ENCODE measurements at regions not wholly inside any gene's neighbourhood (a gene's known extent, or its start where the extent isn't known, plus 50 kb on each side); places are given as distances from the start of the nearest gene placed in this dataset.

DNA sequence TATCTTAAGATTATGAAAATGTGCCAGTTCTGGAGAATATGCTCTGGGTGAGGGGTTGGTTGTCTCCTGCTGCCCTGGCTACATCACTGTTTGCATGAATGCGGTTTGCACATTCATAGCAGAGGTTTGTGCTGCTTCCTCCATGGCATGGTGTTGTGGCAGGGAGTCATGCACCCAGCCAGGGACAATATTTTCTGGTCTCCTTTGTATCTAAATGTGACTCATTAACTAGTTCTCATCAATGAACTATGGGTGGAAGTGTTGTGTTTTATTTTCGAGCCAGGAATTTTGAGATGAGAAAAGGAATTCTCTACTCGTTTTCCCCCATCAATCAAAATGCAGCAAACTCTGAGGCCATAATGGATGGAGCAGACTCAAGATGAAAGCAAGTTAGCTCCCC lies 527.3 kb downstream of the SNAPC1 start:
- TF ChIP-seq, protein P1, sequence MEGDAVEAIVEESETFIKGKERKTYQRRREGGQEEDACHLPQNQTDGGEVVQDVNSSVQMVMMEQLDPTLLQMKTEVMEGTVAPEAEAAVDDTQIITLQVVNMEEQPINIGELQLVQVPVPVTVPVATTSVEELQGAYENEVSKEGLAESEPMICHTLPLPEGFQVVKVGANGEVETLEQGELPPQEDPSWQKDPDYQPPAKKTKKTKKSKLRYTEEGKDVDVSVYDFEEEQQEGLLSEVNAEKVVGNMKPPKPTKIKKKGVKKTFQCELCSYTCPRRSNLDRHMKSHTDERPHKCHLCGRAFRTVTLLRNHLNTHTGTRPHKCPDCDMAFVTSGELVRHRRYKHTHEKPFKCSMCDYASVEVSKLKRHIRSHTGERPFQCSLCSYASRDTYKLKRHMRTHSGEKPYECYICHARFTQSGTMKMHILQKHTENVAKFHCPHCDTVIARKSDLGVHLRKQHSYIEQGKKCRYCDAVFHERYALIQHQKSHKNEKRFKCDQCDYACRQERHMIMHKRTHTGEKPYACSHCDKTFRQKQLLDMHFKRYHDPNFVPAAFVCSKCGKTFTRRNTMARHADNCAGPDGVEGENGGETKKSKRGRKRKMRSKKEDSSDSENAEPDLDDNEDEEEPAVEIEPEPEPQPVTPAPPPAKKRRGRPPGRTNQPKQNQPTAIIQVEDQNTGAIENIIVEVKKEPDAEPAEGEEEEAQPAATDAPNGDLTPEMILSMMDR (IDR thresholded peaks at IDR 0.05) = no peak

DNA sequence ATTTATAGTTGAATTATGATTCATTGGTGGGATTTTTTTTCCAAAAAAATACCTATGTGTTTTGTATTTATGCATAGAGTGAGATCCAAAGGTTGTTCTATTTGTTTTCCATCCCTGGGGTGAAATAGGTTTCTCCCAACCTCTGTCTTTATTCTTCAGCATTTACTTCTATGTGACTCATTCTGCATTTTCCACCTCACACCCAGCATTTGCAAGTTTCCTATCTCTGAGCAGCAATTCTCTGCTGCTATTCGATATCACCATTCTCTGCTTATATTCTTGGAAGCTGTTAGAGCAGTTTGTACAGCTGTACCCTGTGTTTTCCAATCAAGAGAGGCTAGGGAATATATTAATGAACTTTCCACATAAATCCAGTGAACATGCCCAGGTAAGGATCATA lies 538.9 kb downstream of the SNAPC1 start:
- TF ChIP-seq, protein P1 (IDR thresholded peaks at IDR 0.05) = no peak

DNA sequence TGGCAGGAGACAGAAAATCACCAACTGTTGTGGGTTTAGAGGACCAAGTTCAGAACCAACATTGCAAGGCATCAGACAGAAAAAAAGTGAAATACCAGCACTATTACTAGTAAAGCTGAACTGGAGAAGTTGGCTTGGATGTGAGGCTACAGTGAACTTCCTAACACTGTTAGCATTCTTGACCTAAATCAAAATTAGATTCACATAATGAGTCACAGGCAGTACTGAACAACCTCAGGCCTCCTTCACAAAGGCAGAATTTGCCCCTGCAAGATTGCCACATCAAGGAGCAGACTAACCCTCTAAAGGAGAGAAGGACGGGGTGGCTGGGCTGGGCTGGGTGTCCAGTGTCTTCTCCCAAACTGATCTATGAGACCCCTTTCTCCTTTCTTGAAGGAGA lies 539.7 kb downstream of the SNAPC1 start:
- TF ChIP-seq, protein P1 (IDR thresholded peaks at IDR 0.05) = no peak

DNA sequence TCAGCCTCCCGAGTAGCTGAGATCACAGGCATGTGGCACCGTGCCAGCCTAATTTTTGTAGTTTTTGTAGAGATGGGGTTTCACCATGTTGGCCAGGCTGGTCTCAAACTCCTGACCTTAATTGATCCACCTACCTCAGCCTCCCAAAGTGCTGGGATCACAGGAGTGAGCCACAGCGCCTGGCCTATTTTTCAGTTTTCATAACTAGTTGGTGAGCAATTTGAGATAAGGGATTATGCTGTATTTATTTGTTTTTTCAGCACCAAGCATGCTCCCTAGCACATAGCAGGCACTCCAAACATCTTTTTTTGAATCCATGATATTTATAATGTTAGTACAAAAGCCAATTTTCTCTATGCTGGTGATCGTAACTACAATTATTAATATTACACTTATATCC lies 541.2 kb downstream of the SNAPC1 start:
- TF ChIP-seq, protein P1 (IDR thresholded peaks at IDR 0.05) = no peak

DNA sequence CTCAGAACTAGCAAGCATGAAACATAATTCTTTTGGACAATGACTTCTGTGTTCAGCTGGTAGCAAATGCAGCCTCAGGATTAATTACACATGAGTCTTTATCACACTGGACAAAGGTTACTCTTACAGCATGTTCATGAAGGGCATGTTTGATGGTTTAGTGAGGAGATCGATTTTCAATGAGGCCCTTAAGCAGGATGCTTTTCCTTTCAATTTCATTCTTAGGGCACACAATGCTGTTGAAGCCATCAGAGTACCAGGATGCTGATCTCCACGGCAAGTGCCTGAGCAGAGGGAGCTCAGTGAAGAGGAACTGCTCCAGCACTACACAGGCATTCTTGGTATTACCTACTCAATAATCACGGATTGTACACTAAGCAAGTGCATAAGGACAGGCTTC lies 542.0 kb downstream of the SNAPC1 start:
- TF ChIP-seq, protein P1 (IDR thresholded peaks at IDR 0.05) = no peak

DNA sequence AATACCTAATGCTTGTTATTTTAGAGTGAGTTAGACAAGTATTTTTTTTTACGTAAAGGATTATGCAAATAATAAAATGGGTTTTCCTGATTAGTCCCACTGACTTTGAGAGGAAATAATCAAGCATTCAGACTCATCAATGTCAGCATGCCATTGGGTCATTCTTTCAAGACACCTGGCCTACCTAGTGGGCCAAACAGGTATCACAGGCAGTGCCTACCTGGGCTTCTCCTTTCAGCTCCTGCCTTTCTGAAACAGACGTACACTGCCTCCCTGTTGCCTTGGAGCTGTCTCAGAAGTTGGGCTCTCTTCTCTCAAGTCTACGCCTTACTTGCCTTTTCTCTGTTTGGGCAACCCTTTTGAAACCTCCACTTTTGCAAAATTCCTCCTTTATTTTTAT lies 545.6 kb downstream of the SNAPC1 start:
- TF ChIP-seq, protein P1 (IDR thresholded peaks at IDR 0.05) = no peak

DNA sequence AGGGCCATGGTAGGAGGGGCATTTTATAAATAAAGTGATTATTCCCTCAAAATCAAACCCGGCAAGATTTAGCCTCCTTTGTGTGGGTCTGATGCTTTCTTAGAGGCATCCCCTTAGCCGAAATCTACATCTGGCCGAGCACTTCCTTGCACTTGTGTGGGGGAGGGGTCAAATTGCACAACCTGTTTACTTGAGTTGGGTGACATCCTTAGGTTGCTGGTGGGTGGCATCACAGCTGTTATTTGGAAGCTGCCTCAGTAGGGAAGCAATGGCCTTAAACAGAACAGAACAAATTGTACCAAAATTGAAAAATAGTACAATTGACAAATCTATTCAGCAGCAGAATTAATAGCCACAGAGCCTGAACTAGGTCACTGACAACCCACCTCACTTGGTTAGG lies 546.1 kb downstream of the SNAPC1 start:
- TF ChIP-seq, protein P1 (IDR thresholded peaks at IDR 0.05) = no peak

DNA sequence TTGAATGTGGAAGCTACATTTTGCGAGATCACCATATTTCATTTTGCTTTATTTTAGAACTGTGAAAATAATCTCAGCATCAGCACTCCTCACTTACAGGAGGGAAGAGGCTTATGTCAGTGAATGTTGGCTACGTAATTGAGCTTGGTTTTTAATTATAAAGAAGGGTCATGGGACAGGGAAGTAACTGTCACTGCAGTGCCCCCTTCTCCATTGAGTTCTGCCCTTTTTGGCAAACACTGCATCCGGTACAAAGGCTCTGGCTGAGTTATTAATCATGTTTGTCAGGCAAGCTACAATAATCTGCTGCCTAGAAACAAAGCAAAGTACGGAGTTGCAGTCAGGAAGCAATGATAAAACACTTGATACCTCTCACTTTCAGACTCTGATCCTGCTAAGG lies 546.7 kb downstream of the SNAPC1 start:
- TF ChIP-seq, protein P1 (IDR thresholded peaks at IDR 0.05) = no peak

All from LNCAP (cell line).